ENCODE measurements at regions not wholly inside any gene's neighbourhood (a gene's known extent, or its start where the extent isn't known, plus 50 kb on each side); places are given as distances from the start of the nearest gene placed in this dataset.
A peak's percentile ranks its signal among the peaks of the same experiment; 100 is the strongest.

- DNase-seq (ENCODE audit: low read depth): peak; percentile 4
These were observed 1109.3 kb downstream of the ROBO2 start for GRCh38 chr3:78148986-78149717.

DNA sequence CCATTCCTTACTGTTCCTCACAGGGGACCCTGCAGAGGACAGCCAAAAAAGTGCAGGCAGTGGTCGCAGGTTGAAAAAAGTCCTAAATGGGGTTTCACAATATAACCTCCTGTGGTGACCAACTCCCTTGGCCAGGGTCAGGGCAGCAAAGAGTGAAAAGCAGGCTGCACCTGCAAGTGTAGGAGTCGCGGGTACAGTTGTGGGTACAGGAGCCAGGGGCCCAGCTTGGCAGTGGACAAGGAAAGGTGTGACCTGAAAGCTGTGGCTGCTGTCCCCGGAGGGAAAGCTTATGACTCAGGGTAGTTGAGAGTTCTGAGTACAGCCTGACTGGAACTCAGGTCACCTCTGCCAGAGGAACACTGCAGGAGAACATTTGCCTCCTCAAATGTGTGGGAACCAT is 1114.1 kb downstream of the ROBO2 start:
- no peak for DNase-seq (ENCODE audit: low read depth)

GRCh38 chr3:78154521-78155186 is 1114.8 kb downstream of the ROBO2 start:
- DNase-seq (ENCODE audit: low read depth): peak; percentile 13

- DNase-seq (ENCODE audit: low read depth): no peak
These were observed 1121.8 kb downstream of the ROBO2 start for GRCh38 chr3:78161736-78162135.

- no peak for DNase-seq (ENCODE audit: low read depth)
These were observed 1123.5 kb downstream of the ROBO2 start for GRCh38 chr3:78163379-78163778.

DNA sequence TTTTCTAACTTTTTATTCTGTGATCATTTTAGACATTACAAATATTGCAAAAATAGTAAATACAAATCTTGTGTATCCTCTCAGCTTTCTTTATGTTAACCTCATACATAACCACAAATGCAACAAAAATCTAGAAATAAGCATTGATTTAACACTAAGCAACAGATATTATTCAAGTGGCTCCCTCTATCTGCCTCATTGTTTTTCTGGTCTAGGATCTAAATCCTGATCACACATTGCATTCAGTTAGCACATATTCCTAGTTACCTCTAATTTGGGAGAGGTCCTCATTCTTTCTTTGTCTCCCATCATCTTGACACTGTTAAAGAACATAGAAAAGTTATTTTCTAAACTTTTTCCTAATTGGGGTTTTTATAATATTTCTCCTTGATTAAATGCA is 1126.0 kb downstream of the ROBO2 start:
- DNase-seq (ENCODE audit: low read depth): no peak

DNA sequence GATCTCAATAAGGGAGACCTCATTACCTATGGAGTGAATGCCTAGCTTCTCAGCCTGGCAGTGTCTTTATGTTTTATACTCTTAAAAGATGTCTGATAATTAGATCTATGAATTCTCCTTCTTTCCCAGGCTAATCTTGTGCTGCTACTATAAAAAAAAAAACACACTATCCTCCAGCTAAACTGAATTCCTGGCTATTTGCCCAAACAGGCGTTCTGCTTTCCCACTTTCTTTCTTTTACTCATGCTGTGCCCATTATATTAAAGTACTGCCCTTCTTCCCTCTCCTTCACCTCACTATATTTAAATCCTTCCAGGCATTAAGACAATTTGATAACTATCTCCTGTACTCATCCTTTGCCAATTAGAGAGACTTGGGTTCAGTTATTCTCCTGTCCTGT is 1134.9 kb downstream of the ROBO2 start:
- DNase-seq (ENCODE audit: low read depth): no peak

- DNase-seq (ENCODE audit: low read depth): no peak
These were observed 1137.0 kb downstream of the ROBO2 start for GRCh38 chr3:78176869-78177268.

- DNase-seq (ENCODE audit: low read depth): no peak
These were observed 1137.9 kb downstream of the ROBO2 start for GRCh38 chr3:78177780-78178179.

- DNase-seq (ENCODE audit: low read depth): no peak
These were observed 1138.3 kb downstream of the ROBO2 start for GRCh38 chr3:78178209-78178608.

GRCh38 chr3:78178740-78179363 is 1139.0 kb downstream of the ROBO2 start:
- DNase-seq (ENCODE audit: low read depth): no peak

GRCh38 chr3:78183906-78184599 is 1144.2 kb downstream of the ROBO2 start:
- DNase-seq (ENCODE audit: low read depth): no peak

GRCh38 chr3:78186404-78186803 is 1146.5 kb downstream of the ROBO2 start:
- DNase-seq (ENCODE audit: low read depth): no peak

DNA sequence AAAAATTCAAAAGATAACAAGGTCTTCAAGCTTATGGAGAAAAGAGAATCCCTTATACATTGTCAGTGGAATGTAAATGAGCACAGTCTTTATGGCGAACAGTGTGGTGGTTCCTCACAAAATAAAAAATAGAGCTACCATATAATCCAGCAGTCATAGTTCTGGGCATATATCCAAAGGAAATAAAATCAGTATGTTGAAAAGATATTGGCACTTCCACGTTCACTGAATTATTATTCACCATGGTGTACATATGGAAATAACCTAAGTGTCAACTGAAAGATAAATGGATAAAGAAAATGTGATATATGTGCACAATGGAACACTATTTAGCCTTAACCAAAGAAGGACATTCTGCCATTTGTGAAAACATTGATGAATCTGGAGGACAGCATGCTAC is 1161.2 kb downstream of the ROBO2 start:
- no peak for DNase-seq (ENCODE audit: low read depth)

GRCh38 chr3:78204977-78205376 is 1165.1 kb downstream of the ROBO2 start:
- DNase-seq (ENCODE audit: low read depth): peak; percentile 59

GRCh38 chr3:78221300-78221699 is 1181.4 kb downstream of the ROBO2 start:
- DNase-seq (ENCODE audit: low read depth): no peak

- no peak for DNase-seq (ENCODE audit: low read depth)
These were observed 1181.9 kb downstream of the ROBO2 start for GRCh38 chr3:78221796-78222195.

DNA sequence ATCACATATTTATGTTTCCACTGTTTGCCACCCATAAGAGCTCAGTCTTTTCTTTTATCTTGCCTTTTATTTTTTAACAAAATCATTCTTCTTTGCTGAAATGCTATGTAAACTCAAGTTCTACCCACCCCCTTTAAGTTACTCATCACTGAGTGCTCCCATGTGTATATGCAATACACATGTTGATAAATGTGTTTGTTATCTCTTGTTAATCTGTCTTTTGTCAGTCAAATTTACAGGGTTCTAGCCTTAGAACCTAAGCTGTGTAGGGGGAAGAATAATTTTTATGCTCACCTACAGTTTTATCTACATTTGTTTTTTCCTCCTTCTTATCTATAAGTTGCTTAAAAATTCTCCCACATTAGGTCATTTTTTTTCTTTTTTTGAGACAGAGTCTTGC is 1195.9 kb downstream of the ROBO2 start:
- DNase-seq (ENCODE audit: low read depth): no peak

- no peak for DNase-seq (ENCODE audit: low read depth)
These were observed 1198.9 kb downstream of the ROBO2 start for GRCh38 chr3:78238811-78239210.

- DNase-seq (ENCODE audit: low read depth): no peak
These were observed 1202.8 kb downstream of the ROBO2 start for GRCh38 chr3:78242724-78243123.

GRCh38 chr3:78244136-78244535 is 1204.2 kb downstream of the ROBO2 start:
- no peak for DNase-seq (ENCODE audit: low read depth)

DNA sequence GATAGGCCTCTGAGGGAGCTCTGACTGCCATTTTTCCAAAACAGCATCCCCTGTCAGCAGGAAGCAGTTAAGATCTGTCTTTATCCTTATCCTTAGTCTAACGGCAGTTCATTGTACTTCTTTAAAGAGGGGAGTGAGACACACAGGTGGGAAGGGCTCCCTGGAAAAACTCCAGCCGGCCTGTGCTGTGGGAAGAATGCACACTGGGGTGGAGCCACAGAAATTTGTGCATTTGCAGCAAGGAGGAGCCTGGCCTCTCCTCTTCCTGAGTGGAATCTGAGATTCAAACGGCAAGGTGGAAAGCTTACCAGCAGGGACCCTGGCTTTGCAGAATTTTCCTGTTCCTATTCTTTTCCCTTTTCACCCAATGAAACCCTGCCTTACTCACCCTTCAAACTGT is 1209.4 kb downstream of the ROBO2 start:
- DNase-seq (ENCODE audit: low read depth): no peak

DNA sequence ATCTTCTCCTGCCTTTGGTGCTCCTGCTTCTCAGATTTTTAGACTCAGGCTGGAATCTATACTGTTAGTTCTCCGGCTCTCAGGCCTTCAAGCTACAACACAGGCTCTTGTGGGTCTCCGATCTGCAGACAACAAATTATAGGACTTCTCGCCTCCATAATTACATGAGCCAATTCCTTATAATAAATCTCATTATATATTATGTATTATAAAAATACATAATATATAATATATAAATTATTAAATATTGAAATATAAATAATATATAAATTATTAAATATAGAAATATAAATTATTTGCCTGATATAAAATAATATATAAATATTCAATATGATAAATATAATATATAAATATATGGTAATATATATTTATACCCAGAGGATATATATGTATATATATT is 1214.0 kb downstream of the ROBO2 start:
- DNase-seq (ENCODE audit: low read depth): no peak

Data from fibroblast of gingiva (primary cell).